GM13977 (cell line): ENCODE measurements at regions not wholly inside any gene's neighbourhood (a gene's known extent, or its start where the extent isn't known, plus 50 kb on each side); places are given as distances from the start of the nearest gene placed in this dataset.
"Not testable (repeated sequence)": the region's sequence is repeated elsewhere in the genome, so short reads cannot be mapped to it uniquely, and the experiment has no call there.

Experiments used
- DNase-seq: peaks from one replicate; pipeline ENCODE4 v3.0.0; 2012; ENCODE audit warnings: low spot score
- in situ Hi-C: fragments of 300-500 bp; cut with MboI; formaldehyde crosslinking; loops from one replicate; pipeline ENCODE4 v1.12.0; 2022; ENCODE audit warnings: low sequenced_read_pairs, low pct_unique_long_range_greater_than_20kb, mixed read lengths, inconsistent platforms; ENCODE audit not compliant: unreplicated experiment
- TF ChIP-seq, protein P1 (sequence below): IDR thresholded peaks from 2 replicates; pipeline ENCODE4 v1.5.1; 2012; ENCODE audit warnings: mild to moderate bottlenecking, control low read depth; ENCODE audit not compliant: insufficient read depth; ENCODE audit errors: extremely low read depth, missing control alignments

DNA sequence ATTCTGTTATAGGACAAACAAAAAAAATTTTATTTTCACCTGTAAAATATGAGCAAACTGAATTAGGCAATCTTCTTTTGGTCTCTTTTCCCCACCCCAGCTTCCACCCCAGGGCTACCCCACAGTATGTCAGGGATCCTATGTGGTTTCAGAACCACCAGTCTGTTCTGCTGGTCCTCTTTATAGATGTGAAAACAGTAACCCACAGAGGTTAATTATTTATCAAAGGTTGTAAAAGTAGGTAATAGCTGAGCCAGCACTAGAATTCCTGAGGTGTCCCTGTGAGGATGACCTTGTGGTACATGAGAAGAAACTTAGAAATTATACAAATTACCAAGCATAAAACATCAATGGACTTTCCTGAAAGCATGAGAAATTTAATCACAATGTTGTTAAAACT lies 428.7 kb downstream of the CNTNAP4 start:
- in situ Hi-C loops: no loop called here
- DNase-seq: no peak
- TF ChIP-seq, protein P1, sequence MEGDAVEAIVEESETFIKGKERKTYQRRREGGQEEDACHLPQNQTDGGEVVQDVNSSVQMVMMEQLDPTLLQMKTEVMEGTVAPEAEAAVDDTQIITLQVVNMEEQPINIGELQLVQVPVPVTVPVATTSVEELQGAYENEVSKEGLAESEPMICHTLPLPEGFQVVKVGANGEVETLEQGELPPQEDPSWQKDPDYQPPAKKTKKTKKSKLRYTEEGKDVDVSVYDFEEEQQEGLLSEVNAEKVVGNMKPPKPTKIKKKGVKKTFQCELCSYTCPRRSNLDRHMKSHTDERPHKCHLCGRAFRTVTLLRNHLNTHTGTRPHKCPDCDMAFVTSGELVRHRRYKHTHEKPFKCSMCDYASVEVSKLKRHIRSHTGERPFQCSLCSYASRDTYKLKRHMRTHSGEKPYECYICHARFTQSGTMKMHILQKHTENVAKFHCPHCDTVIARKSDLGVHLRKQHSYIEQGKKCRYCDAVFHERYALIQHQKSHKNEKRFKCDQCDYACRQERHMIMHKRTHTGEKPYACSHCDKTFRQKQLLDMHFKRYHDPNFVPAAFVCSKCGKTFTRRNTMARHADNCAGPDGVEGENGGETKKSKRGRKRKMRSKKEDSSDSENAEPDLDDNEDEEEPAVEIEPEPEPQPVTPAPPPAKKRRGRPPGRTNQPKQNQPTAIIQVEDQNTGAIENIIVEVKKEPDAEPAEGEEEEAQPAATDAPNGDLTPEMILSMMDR: no peak

DNA sequence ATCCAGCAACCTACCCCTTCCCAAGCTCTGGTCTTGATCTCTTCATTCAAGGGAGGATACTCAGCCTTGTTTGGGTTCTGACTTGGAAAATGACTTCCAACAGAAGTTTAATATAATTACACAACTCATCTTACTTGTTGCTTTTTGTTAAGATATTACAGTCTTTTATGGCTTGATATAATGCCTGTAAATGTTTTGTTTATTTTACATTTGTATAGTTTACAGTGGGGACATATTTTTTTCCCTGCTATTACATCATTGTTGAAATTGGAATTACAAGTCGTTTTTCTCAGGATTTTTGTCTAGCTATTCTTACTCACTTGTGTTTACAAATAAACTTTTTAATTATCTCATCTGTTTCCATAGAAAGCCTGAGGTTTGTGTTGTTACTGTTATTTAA lies 436.0 kb downstream of the CNTNAP4 start:
- TF ChIP-seq, protein P1: no peak
- in situ Hi-C loops: no loop called here
- no peak for DNase-seq

DNA sequence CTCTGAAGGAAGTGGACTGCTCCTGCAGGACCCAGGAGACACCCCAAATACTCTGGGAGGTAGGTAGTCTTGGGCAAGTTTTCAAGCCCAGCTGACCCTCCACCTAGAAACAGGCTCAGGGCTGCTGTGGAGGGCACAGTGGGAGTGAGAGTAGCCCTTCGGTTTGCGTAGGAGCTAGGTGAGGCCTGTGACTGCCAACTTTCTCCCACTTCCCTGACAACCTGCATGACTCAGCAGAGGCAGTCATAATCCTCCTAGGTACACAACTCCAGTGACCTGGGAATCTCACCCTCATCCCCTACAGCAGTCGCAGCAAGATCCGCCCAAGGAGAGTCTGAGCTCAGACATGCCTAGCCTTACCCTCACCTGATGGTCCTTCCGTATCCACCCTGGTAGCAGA lies 439.1 kb downstream of the CNTNAP4 start:
- in situ Hi-C loops, DNase-seq: not testable (repeated sequence)

DNA sequence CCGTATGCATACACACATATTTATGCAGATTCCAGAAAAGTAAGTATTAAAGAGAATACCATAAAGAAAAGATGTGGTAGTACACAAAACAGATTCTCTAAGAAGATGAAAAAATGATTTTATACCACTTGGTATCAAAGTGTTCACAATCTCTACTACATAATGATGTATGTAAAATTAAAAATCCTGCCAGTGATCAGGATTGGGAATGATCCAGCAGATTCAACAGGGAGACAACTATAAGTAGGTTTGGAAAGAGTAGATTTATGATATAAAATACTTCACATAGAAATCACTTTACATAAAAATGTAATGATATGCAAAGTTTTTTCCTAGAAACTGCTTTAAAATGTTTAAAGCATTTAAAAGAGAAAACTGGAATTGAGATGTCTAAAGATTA lies 447.0 kb downstream of the CNTNAP4 start:
- in situ Hi-C loops: no loop called here
- DNase-seq: no peak
- TF ChIP-seq, protein P1: no peak

DNA sequence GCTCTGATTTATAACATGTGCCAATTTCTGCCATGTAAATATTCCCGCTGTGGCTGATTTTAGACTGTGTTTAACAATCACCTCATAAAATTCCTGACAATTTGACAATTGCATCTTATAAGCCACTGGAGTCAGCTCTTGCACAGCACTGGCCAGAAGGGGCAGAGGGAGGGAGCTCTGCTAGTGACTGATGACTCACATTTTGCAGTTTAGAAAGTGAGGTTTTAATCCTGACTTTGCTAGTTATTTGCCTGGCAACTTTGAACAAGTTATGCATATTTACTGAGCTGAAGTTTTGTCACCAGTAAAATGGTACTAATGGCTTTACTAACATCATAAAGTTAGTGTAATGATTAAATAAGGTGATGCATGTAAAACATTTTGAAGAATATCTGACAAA lies 452.3 kb downstream of the CNTNAP4 start:
- TF ChIP-seq, protein P1: no peak
- in situ Hi-C loops: no loop called here
- no peak for DNase-seq

DNA sequence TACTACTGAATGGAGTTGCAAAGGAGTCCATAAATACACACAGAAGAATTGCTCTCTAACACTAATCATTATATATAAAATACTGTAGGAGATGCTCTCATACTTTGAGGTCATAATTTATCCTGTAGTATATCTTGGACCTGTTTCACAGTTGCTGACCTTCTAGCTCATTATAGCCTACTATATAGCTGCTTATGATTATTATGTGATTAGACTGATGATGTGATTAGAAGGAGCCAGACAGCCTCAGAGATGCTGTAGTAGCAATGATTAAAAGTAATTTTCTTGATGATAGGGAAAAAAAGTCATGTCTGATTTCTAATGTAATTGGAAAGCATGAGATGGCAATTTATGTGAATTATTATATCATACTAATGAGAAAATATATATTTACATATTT lies 455.7 kb downstream of the CNTNAP4 start:
- TF ChIP-seq, protein P1: no peak
- in situ Hi-C loops: no loop called here
- no peak for DNase-seq

DNA sequence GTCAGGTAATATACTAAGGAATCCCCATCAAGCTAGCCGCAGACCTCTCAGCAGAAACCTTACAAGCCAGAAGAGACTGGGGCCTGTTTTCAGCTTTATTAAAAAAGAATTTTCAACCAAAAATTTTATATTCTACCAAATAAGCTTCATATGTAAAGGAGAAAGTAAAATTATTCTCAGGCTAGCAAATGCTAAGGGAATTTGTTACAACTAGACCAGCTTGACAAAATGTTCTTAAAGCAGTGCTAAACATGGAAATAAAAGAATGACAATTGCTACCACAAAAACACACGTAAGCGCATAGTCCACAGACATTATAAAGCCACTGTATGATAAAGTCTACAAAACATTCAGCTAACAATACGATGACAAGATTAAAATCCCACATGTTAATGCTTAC lies 449.4 kb upstream of the MON1B start:
- in situ Hi-C loops: no loop called here

More for the DNA sequence above, 449.4 kb upstream of the MON1B start:
- TF ChIP-seq, protein P1: no peak
- no peak for DNase-seq
